Naive thymus-derived CD4-positive, alpha-beta T cell (primary cell): ENCODE measurements at regions not wholly inside any gene's neighbourhood (a gene's known extent, or its start where the extent isn't known, plus 50 kb on each side); places are given as distances from the start of the nearest gene placed in this dataset.
"Not testable (repeated sequence)": the region's sequence is repeated elsewhere in the genome, so short reads cannot be mapped to it uniquely, and the experiment has no call there.

Experiments
- ATAC-seq: fragments of 150-1000 bp; cut with Tn5 transposase; 2 replicates; pipeline ENCODE4 v1.10.0; 2021; ENCODE audit warnings: mild to moderate bottlenecking, moderate library complexity
- CTCF ChIA-PET: fragments of 350-600 bp; sonication (Branson Sonifier 250); formaldehyde crosslinking; loops from one replicate; lab custom pipeline; 2021; ENCODE audit warnings: antibody characterized with exemption; lab: Charles Lee
- POLR2A ChIA-PET: fragments of 350-600 bp; sonication (Branson Sonifier 250); formaldehyde crosslinking; loops from one replicate; lab custom pipeline; 2021; ENCODE audit warnings: antibody characterized with exemption, inconsistent platforms; lab: Charles Lee
- DNase-seq, 9 donors: peaks; one replicate each; pipeline versions ENCODE4 v3.0.0 to v3.0.0-alpha.2; 2020 to 2022; ENCODE audit warnings: mixed read lengths in 1 of 9
- H3K27ac ChIP-seq: one replicate; pipeline ENCODE4 v1.7.0; 2013; ENCODE audit warnings: mild to moderate bottlenecking, low read depth, low read length, moderate library complexity
- H3K27me3 ChIP-seq, 2 donors: one replicate each; pipeline ENCODE4 v1.7.0; 2013; ENCODE audit warnings: low read length in 2 of 2, mild to moderate bottlenecking in 2 of 2, moderate library complexity in 2 of 2; ENCODE audit not compliant: control insufficient read depth in 2 of 2, insufficient read depth in 2 of 2
- H3K36me3 ChIP-seq, 3 experiments: 1 replicate in 2 of 3; 2 replicates in 1 of 3; pipeline ENCODE4 v1.7.0; 2013; ENCODE audit warnings: low read length in 3 of 3, mild to moderate bottlenecking in 3 of 3, moderate library complexity in 1 of 3; ENCODE audit not compliant: insufficient read depth in 3 of 3, control insufficient read depth in 2 of 3
- H3K4me1 ChIP-seq, 2 donors: one replicate each; pipeline ENCODE4 v1.7.0; 2013; ENCODE audit warnings: low read length in 2 of 2, mild to moderate bottlenecking in 2 of 2, moderate library complexity in 1 of 2; ENCODE audit not compliant: control insufficient read depth in 2 of 2, insufficient read depth in 2 of 2
- H3K4me3 ChIP-seq: 2 replicates; pipeline ENCODE4 v1.7.0; 2013; ENCODE audit warnings: mild to moderate bottlenecking, low read length
- H3K9me3 ChIP-seq, 3 experiments: 1 replicate in 2 of 3; 2 replicates in 1 of 3; pipeline ENCODE4 v1.7.0; 2013; ENCODE audit warnings: low read length in 3 of 3; ENCODE audit not compliant: control insufficient read depth in 2 of 3
- H3K27ac Mint-ChIP-seq, 9 donors: one replicate each; pipeline ENCODE4 v1.8.0; 2020 to 2022; ENCODE audit warnings: mixed read lengths in 9 of 9, mild to moderate bottlenecking in 8 of 9, moderate library complexity in 5 of 9, inconsistent platforms in 2 of 9
- H3K27me3 Mint-ChIP-seq, 5 donors: one replicate each; pipeline ENCODE4 v1.8.0; 2021 to 2022; ENCODE audit warnings: mixed read lengths in 5 of 5, mild to moderate bottlenecking in 1 of 5
- H3K36me3 Mint-ChIP-seq, 5 donors: one replicate each; pipeline ENCODE4 v1.8.0; 2020 to 2022; ENCODE audit warnings: mixed read lengths in 5 of 5, mild to moderate bottlenecking in 3 of 5, inconsistent platforms in 1 of 5
- H3K4me1 Mint-ChIP-seq, 7 donors: one replicate each; pipeline ENCODE4 v1.8.0; 2020 to 2022; ENCODE audit warnings: mixed read lengths in 7 of 7, mild to moderate bottlenecking in 3 of 7, inconsistent platforms in 1 of 7
- H3K4me3 Mint-ChIP-seq, 10 donors: one replicate each; pipeline ENCODE4 v1.8.0; 2020 to 2022; ENCODE audit warnings: mild to moderate bottlenecking in 10 of 10, mixed read lengths in 10 of 10, moderate library complexity in 6 of 10, inconsistent platforms in 2 of 10
- H3K9me3 Mint-ChIP-seq, 11 donors: one replicate each; pipeline ENCODE4 v1.8.0; 2020 to 2022; ENCODE audit warnings: mixed read lengths in 11 of 11, mild to moderate bottlenecking in 4 of 11, inconsistent platforms in 1 of 11, moderate library complexity in 1 of 11
- intact Hi-C, 2 donors: fragments of 100-400 bp; cut with micrococcal nuclease; formaldehyde crosslinking; loops; one replicate each; pipeline ENCODE4 v1.15.1; 2023

DNA sequence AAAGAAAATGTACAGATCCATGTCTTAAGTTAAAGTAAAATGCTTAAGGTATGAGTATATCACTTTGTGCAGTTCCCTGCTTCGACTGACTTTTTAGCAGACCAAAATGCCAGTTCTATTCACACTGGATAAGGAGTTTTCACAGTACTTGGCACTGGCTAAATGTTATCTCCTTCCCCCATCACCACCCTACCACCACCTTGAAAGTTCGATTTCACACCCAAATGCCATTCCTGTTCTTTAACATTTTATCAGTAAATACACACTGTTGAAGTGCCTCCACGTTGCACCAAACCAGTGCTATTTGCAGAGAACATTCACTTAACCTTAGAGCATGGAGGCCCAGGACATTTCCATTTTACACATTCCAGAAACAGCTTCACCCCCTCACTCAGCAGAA lies 100.0 kb downstream of the URB2 start:
- intact Hi-C loops, result no loop called here
- no peak overlapping the region for H3K27ac Mint-ChIP-seq
- peaks cover 0 to 3% (median 0%) of the 10 kb centered on the region in 7 donors for H3K4me1 Mint-ChIP-seq
- H3K4me3 Mint-ChIP-seq, result no peak overlapping the region
- H3K27me3 Mint-ChIP-seq, result peaks cover 4 to 15% (median 12%) of the 10 kb centered on the region in 5 donors
- H3K36me3 ChIP-seq, result no peaks in the 10 kb centered on the region
- H3K27me3 ChIP-seq, result no peaks in the 10 kb centered on the region
- ATAC-seq (no peak), DNase-seq (no peak)
- peaks cover 0 to 6% (median 0%) of the 10 kb centered on the region in 11 donors for H3K9me3 Mint-ChIP-seq
- ChIA-PET POLR2A (no interaction called here), CTCF (no interaction called here)
- H3K27ac ChIP-seq, result no peak overlapping the region
- no peaks in the 10 kb centered on the region for H3K9me3 ChIP-seq
- peaks cover 0 to 4% (median 0%) of the 10 kb centered on the region in 5 donors for H3K36me3 Mint-ChIP-seq
- H3K4me1 ChIP-seq, result no peaks in the 10 kb centered on the region
- no peak overlapping the region for H3K4me3 ChIP-seq

DNA sequence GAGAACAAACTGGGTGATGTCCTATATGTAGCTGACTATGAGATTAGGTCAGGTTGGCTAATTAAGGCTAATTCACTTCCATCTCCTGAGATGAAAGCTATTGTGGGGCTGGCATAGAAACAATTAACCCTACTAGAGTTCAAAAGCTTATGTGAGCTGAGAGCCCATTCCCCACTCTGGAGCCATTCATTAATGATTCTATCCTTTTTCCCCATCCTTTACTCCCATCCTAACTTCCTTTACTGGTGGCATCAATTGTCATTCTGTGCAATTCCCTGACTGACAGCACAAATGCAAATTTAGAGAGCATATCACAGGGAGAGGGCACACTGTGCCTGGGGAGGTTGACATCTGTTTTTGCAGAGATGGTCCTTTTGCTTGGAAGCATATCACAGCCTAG lies 103.9 kb downstream of the URB2 start:
- intact Hi-C loops, result no loop called here
- Histone ChIP-seq H3K36me3 (no peaks in the 10 kb centered on the region), H3K4me1 (no peaks in the 10 kb centered on the region), H3K27me3 (no peaks in the 10 kb centered on the region), H3K9me3 (no peaks in the 10 kb centered on the region), H3K4me3 (no peak overlapping the region), H3K27ac (no peak overlapping the region)
- no peak for DNase-seq
- ChIA-PET POLR2A (no interaction called here), CTCF (no interaction called here)
- Mint-ChIP-seq H3K27ac (no peak overlapping the region), H3K27me3 (peaks cover 0 to 19% (median 8%) of the 10 kb centered on the region in 5 donors), H3K9me3 (peaks cover 0 to 14% (median 3%) of the 10 kb centered on the region in 11 donors), H3K4me3 (no peak overlapping the region), H3K4me1 (peaks cover 0 to 3% (median 0%) of the 10 kb centered on the region in 7 donors), H3K36me3 (no peaks in the 10 kb centered on the region)
- ATAC-seq, result no peak

DNA sequence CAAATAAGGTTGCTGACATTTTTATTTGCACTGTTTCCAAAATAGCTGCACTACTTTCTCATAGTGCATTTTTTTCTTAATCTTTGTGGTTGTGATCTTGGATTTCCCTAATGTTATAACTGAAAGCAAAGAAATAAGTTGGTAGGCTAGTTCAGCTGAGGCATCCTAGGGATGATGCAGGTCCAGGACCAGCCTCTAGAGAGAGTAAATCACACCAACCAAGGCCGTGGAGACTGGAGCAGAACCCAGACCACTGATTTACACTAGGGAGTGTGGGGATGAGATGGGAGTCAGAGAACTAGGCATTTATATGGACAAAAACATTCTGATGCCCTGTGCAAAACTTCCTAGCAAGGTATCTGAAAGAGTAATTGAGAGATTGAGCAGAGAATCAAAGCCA lies 104.5 kb downstream of the URB2 start:
- Histone ChIP-seq H3K36me3 (no peaks in the 10 kb centered on the region), H3K27me3 (no peaks in the 10 kb centered on the region), H3K9me3 (no peaks in the 10 kb centered on the region), H3K27ac (no peak overlapping the region), H3K4me3 (no peak overlapping the region), H3K4me1 (no peaks in the 10 kb centered on the region)
- Mint-ChIP-seq H3K27me3 (peaks cover 0 to 19% (median 8%) of the 10 kb centered on the region in 5 donors), H3K9me3 (peaks cover 0 to 18% (median 3%) of the 10 kb centered on the region in 11 donors), H3K4me1 (peaks cover 0 to 3% (median 0%) of the 10 kb centered on the region in 7 donors), H3K27ac (no peak overlapping the region), H3K4me3 (no peak overlapping the region), H3K36me3 (no peaks in the 10 kb centered on the region)
- ATAC-seq (no peak), DNase-seq (no peak)
- ChIA-PET POLR2A (no interaction called here), CTCF (no interaction called here)
- intact Hi-C loops, result no loop called here

DNA sequence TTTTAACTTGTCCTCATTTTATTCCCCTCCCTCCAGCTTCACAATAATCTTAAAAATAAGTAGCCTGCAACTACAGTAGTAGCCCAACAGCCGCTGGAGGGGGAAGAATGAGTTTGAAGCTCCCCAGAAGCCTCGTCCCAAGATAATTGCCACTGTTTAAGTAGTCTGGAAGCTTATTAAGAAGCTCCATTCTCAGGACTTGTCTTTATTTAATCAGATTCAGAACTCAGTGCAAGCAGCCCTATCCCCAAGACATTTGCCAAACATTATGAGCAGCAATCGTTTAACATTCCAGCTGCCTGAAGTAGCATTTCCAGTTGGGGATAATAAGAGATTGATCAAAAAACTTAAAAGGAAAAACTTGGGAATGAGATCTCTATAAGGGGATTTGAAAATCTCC lies 106.0 kb downstream of the URB2 start:
- Mint-ChIP-seq H3K36me3 (peaks cover 0 to 6% (median 2%) of the 10 kb centered on the region in 5 donors), H3K27me3 (peaks cover 0 to 19% (median 11%) of the 10 kb centered on the region in 5 donors), H3K27ac (no peak overlapping the region), H3K4me1 (peaks cover 0 to 3% (median 0%) of the 10 kb centered on the region in 7 donors), H3K4me3 (no peak overlapping the region), H3K9me3 (peaks cover 0 to 31% (median 9%) of the 10 kb centered on the region in 11 donors)
- H3K27me3 ChIP-seq, result no peaks in the 10 kb centered on the region
- no peak for DNase-seq
- no peak overlapping the region for H3K27ac ChIP-seq
- ChIA-PET CTCF (no interaction called here), POLR2A (no interaction called here)
- no peak for ATAC-seq
- H3K4me3 ChIP-seq, result no peak overlapping the region
- H3K9me3 ChIP-seq, result peaks cover 0 to 11% (median 0%) of the 10 kb centered on the region in 3 experiments
- no peaks in the 10 kb centered on the region for H3K36me3 ChIP-seq
- no peaks in the 10 kb centered on the region for H3K4me1 ChIP-seq
- intact Hi-C loops, result no loop called here

DNA sequence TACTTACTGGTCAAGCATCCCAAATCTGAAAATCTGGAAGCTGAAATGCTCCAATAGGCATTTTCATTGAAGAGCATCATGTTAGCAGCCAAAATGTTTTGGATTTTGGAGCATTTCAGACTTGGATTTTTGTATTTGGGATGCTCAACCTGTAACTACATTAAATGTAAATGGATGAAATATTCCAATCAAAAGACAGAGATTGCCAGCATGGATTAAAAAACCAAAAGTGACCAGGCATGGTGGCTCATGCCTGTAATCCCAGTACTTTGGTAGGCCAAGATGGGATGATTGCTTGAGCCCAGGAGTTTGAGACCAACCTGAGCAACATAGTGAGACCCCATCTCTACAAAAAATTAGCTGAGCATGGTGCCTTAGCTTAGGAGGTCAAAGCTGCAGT lies 110.3 kb downstream of the URB2 start:
- ChIA-PET CTCF (no interaction called here), POLR2A (no interaction called here)
- Mint-ChIP-seq H3K27ac (no peak overlapping the region), H3K27me3 (peaks cover 0 to 18% (median 11%) of the 10 kb centered on the region in 5 donors), H3K4me3 (no peak overlapping the region), H3K9me3 (peaks cover 0 to 45% (median 15%) of the 10 kb centered on the region in 11 donors), H3K4me1 (no peaks in the 10 kb centered on the region), H3K36me3 (peaks cover 1 to 11% (median 5%) of the 10 kb centered on the region in 5 donors)
- Histone ChIP-seq H3K27me3 (no peaks in the 10 kb centered on the region), H3K36me3 (no peaks in the 10 kb centered on the region), H3K27ac (no peak overlapping the region), H3K9me3 (peaks cover 0 to 14% (median 0%) of the 10 kb centered on the region in 3 experiments), H3K4me1 (no peaks in the 10 kb centered on the region), H3K4me3 (no peak overlapping the region)
- DNase-seq (no peak), ATAC-seq (no peak)
- intact Hi-C loops, result no loop called here

DNA sequence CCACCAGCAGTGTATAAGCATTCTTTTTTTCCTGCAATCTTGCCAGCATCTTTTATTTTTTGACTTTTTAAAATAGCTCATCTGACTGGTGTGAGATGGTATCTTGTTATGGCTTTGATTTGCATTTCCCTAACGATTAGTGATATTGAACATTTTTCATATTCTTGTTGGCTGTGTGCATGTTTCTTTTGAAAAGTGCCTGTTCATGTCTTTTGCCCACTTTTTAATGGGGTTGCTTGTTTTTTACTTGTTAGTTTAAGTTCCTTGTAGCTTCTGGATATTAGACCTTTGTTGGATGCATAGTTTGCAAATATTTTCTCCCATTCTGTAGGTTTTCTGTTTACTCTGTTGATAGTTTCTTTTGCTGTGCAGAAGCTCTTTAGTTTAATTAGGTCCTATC lies 116.6 kb downstream of the URB2 start:
- H3K9me3 ChIP-seq, H3K36me3 Mint-ChIP-seq, H3K27me3 ChIP-seq, H3K4me3 ChIP-seq, H3K27ac Mint-ChIP-seq, H3K36me3 ChIP-seq, ATAC-seq, H3K4me1 Mint-ChIP-seq, H3K27ac ChIP-seq, POLR2A ChIA-PET, DNase-seq, H3K4me3 Mint-ChIP-seq, intact Hi-C loops, H3K4me1 ChIP-seq: not testable (repeated sequence)
- Mint-ChIP-seq H3K27me3 (peaks cover 8 to 26% (median 18%) of the 10 kb centered on the region in 5 donors), H3K9me3 (peaks cover 0 to 39% (median 21%) of the 10 kb centered on the region in 11 donors)
- CTCF ChIA-PET, result interaction anchor here (0.6 kb wide), 1 partner anchor 24 kb away, joined by 3 read pairs; no protein-coding TSS in a partner anchor

DNA sequence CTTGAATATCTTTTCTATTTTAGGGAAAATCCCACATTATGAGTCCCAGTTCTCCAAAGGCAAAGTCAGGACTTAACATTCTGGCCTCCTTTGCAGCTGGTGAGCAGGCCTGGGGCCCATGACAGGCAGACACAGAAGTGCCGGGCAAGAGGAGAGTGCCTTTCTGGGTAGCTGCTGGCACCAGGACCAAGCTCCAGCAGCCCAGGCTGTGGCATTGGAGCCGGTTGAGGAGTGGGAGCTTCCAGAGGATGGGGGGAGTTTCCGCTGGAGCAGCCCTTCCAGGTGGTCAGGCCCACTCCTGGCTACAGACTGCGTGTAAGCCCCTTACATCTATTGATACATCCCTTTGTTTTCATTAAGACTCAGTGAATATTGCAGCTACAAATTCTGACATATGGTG lies 123.9 kb downstream of the URB2 start:
- no peak overlapping the region for H3K27ac Mint-ChIP-seq
- no peaks in the 10 kb centered on the region for H3K27me3 ChIP-seq
- H3K9me3 Mint-ChIP-seq, result peaks cover 0 to 9% (median 0%) of the 10 kb centered on the region in 11 donors
- H3K9me3 ChIP-seq, result no peaks in the 10 kb centered on the region
- H3K4me1 Mint-ChIP-seq, result peaks cover 7 to 24% (median 12%) of the 10 kb centered on the region in 7 donors
- intact Hi-C loops, result no loop called here
- DNase-seq (no peak), ATAC-seq (no peak)
- no peaks in the 10 kb centered on the region for H3K36me3 ChIP-seq
- ChIA-PET CTCF (no interaction called here), POLR2A (interaction anchor here (0.6 kb wide), 1 partner anchor 749 kb away, joined by 3 read pairs; no protein-coding TSS in a partner anchor)
- H3K4me1 ChIP-seq, result peaks cover 0 to 5% of the 10 kb centered on the region in 2 donors
- no peak overlapping the region for H3K4me3 Mint-ChIP-seq
- H3K36me3 Mint-ChIP-seq, result no peaks in the 10 kb centered on the region
- no peak overlapping the region for H3K4me3 ChIP-seq
- peaks cover 8 to 21% (median 13%) of the 10 kb centered on the region in 5 donors for H3K27me3 Mint-ChIP-seq
- no peak overlapping the region for H3K27ac ChIP-seq
